Activated T-helper 1 cell treated with anti-CD3 and anti-CD28 coated beads, Interleukin-12 subunit alpha, Interleukin-12 subunit beta, Interleukin-2, Interleukin-4 antibody, amounts not matched to agents 30 ng/mL and 10 ng/mL and 1 ng/mL, durations not matched to agents 14 hours and 24 hours and 36 hours (primary cell): ENCODE measurements at regions not wholly inside any gene's neighbourhood (a gene's known extent, or its start where the extent isn't known, plus 50 kb on each side); places are given as distances from the start of the nearest gene placed in this dataset.
"Not testable (repeated sequence)": the region's sequence is repeated elsewhere in the genome, so short reads cannot be mapped to it uniquely, and the experiment has no call there.

Experiments used
- DNase-seq: peaks from one replicate; pipeline ENCODE4 v3.0.0; 2021; ENCODE audit warnings: low spot score
- H3K27ac Mint-ChIP-seq: one replicate; pipeline ENCODE4 v1.8.0; 2021; ENCODE audit warnings: mild to moderate bottlenecking, mixed read lengths
- H3K27me3 Mint-ChIP-seq: one replicate; pipeline ENCODE4 v1.8.0; 2022; ENCODE audit warnings: mild to moderate bottlenecking, moderate library complexity, mixed read lengths; ENCODE audit not compliant: insufficient read depth
- H3K36me3 Mint-ChIP-seq: one replicate; pipeline ENCODE4 v1.8.0; 2021; ENCODE audit warnings: low read depth, mixed read lengths
- H3K4me1 Mint-ChIP-seq: one replicate; pipeline ENCODE4 v1.8.0; 2021; ENCODE audit warnings: low read depth, mixed read lengths
- H3K4me3 Mint-ChIP-seq: one replicate; pipeline ENCODE4 v1.8.0; 2021; ENCODE audit warnings: mild to moderate bottlenecking, moderate library complexity, mixed read lengths
- H3K9me3 Mint-ChIP-seq: one replicate; pipeline ENCODE4 v1.8.0; 2021; ENCODE audit warnings: mixed read lengths
- intact Hi-C: fragments of 100-400 bp; cut with micrococcal nuclease; formaldehyde crosslinking; loops from one replicate; pipeline ENCODE4 v1.15.1; 2024

- intact Hi-C loops = no loop called here
- H3K9me3 Mint-ChIP-seq = no peaks in the 10 kb centered on the region
- DNase-seq = no peak
- H3K27ac Mint-ChIP-seq = no peak overlapping the region
- H3K4me3 Mint-ChIP-seq = no peak overlapping the region
- H3K36me3 Mint-ChIP-seq = no peaks in the 10 kb centered on the region
- peaks cover 5% of the 10 kb centered on the region for H3K4me1 Mint-ChIP-seq
- peaks cover 5% of the 10 kb centered on the region for H3K27me3 Mint-ChIP-seq
These were observed 226.5 kb downstream of the FOXD2 start for GRCh38 chr1:47664356-47664755.

GRCh38 chr1:47664896-47665295 is 227.1 kb downstream of the FOXD2 start:
- intact Hi-C loops, H3K27me3 Mint-ChIP-seq, H3K4me3 Mint-ChIP-seq, H3K36me3 Mint-ChIP-seq, H3K4me1 Mint-ChIP-seq, H3K9me3 Mint-ChIP-seq, DNase-seq, H3K27ac Mint-ChIP-seq: not testable (repeated sequence)

- no peak for DNase-seq
- H3K4me3 Mint-ChIP-seq = no peak overlapping the region
- H3K9me3 Mint-ChIP-seq = peaks cover 6% of the 10 kb centered on the region
- intact Hi-C loops = no loop called here
- no peak overlapping the region for H3K27ac Mint-ChIP-seq
- H3K4me1 Mint-ChIP-seq = no peaks in the 10 kb centered on the region
- no peaks in the 10 kb centered on the region for H3K36me3 Mint-ChIP-seq
- peaks cover 13% of the 10 kb centered on the region for H3K27me3 Mint-ChIP-seq
These were observed 231.3 kb downstream of the FOXD2 start for GRCh38 chr1:47669081-47669585.

- H3K36me3 Mint-ChIP-seq = no peaks in the 10 kb centered on the region
- intact Hi-C loops = no loop called here
- no peak overlapping the region for H3K4me3 Mint-ChIP-seq
- no peak for DNase-seq
- peaks cover 13% of the 10 kb centered on the region for H3K27me3 Mint-ChIP-seq
- H3K4me1 Mint-ChIP-seq = no peaks in the 10 kb centered on the region
- no peak overlapping the region for H3K27ac Mint-ChIP-seq
- H3K9me3 Mint-ChIP-seq = peaks cover 6% of the 10 kb centered on the region
These were observed 234.8 kb downstream of the FOXD2 start for GRCh38 chr1:47672622-47673021.

GRCh38 chr1:47674189-47674588 is 236.3 kb downstream of the FOXD2 start:
- intact Hi-C loops = no loop called here
- no peak overlapping the region for H3K27ac Mint-ChIP-seq
- no peaks in the 10 kb centered on the region for H3K36me3 Mint-ChIP-seq
- H3K4me1 Mint-ChIP-seq = no peaks in the 10 kb centered on the region
- no peak for DNase-seq
- H3K9me3 Mint-ChIP-seq = peaks cover 6% of the 10 kb centered on the region
- peaks cover 9% of the 10 kb centered on the region for H3K27me3 Mint-ChIP-seq
- no peak overlapping the region for H3K4me3 Mint-ChIP-seq

- Mint-ChIP-seq H3K27ac (no peak overlapping the region), H3K27me3 (peaks cover 6% of the 10 kb centered on the region), H3K4me1 (no peaks in the 10 kb centered on the region), H3K36me3 (no peaks in the 10 kb centered on the region), H3K4me3 (no peak overlapping the region), H3K9me3 (peaks cover 6% of the 10 kb centered on the region)
- intact Hi-C loops = no loop called here
- DNase-seq = no peak
These were observed 237.3 kb downstream of the FOXD2 start for GRCh38 chr1:47675047-47675675.

GRCh38 chr1:47675721-47676120 is 237.9 kb downstream of the FOXD2 start:
- intact Hi-C loops = no loop called here
- Mint-ChIP-seq H3K36me3 (no peaks in the 10 kb centered on the region), H3K4me3 (no peak overlapping the region), H3K27ac (no peak overlapping the region), H3K9me3 (peaks cover 6% of the 10 kb centered on the region), H3K27me3 (peaks cover 2% of the 10 kb centered on the region), H3K4me1 (no peaks in the 10 kb centered on the region)
- no peak for DNase-seq

- Mint-ChIP-seq H3K27me3 (no peaks in the 10 kb centered on the region), H3K27ac (no peak overlapping the region), H3K9me3 (peaks cover 6% of the 10 kb centered on the region), H3K36me3 (no peaks in the 10 kb centered on the region), H3K4me3 (no peak overlapping the region), H3K4me1 (no peaks in the 10 kb centered on the region)
- no peak for DNase-seq
- intact Hi-C loops = no loop called here
These were observed 238.6 kb downstream of the FOXD2 start for GRCh38 chr1:47676311-47677054.

GRCh38 chr1:47677241-47677940 is 239.5 kb downstream of the FOXD2 start:
- H3K9me3 Mint-ChIP-seq = peaks cover 5% of the 10 kb centered on the region
- DNase-seq = no peak
- intact Hi-C loops = no loop called here
- no peak overlapping the region for H3K4me3 Mint-ChIP-seq
- H3K36me3 Mint-ChIP-seq = no peaks in the 10 kb centered on the region
- H3K27ac Mint-ChIP-seq = no peak overlapping the region
- H3K4me1 Mint-ChIP-seq = no peaks in the 10 kb centered on the region
- peaks cover 3% of the 10 kb centered on the region for H3K27me3 Mint-ChIP-seq

- DNase-seq = no peak
- H3K27me3 Mint-ChIP-seq = peaks cover 3% of the 10 kb centered on the region
- H3K4me3 Mint-ChIP-seq = no peak overlapping the region
- H3K36me3 Mint-ChIP-seq = no peaks in the 10 kb centered on the region
- no peaks in the 10 kb centered on the region for H3K9me3 Mint-ChIP-seq
- no peak overlapping the region for H3K27ac Mint-ChIP-seq
- intact Hi-C loops = no loop called here
- H3K4me1 Mint-ChIP-seq = no peaks in the 10 kb centered on the region
These were observed 240.7 kb downstream of the FOXD2 start for GRCh38 chr1:47678464-47678980.

- peaks cover 3% of the 10 kb centered on the region for H3K27me3 Mint-ChIP-seq
- H3K4me3 Mint-ChIP-seq = no peak overlapping the region
- intact Hi-C loops = no loop called here
- H3K27ac Mint-ChIP-seq = no peak overlapping the region
- no peaks in the 10 kb centered on the region for H3K36me3 Mint-ChIP-seq
- H3K4me1 Mint-ChIP-seq = no peaks in the 10 kb centered on the region
- H3K9me3 Mint-ChIP-seq = no peaks in the 10 kb centered on the region
- DNase-seq = no peak
These were observed 241.5 kb downstream of the FOXD2 start for GRCh38 chr1:47679301-47679791.

- intact Hi-C loops = no loop called here
- no peak overlapping the region for H3K4me3 Mint-ChIP-seq
- H3K9me3 Mint-ChIP-seq = no peaks in the 10 kb centered on the region
- H3K27ac Mint-ChIP-seq = no peak overlapping the region
- peaks cover 3% of the 10 kb centered on the region for H3K27me3 Mint-ChIP-seq
- no peaks in the 10 kb centered on the region for H3K4me1 Mint-ChIP-seq
- H3K36me3 Mint-ChIP-seq = no peaks in the 10 kb centered on the region
- no peak for DNase-seq
These were observed 242.0 kb downstream of the FOXD2 start for GRCh38 chr1:47679826-47680225.
